ENCODE measurements at regions not wholly inside any gene's neighbourhood (a gene's known extent, or its start where the extent isn't known, plus 50 kb on each side); places are given as distances from the start of the nearest gene placed in this dataset.

DNA sequence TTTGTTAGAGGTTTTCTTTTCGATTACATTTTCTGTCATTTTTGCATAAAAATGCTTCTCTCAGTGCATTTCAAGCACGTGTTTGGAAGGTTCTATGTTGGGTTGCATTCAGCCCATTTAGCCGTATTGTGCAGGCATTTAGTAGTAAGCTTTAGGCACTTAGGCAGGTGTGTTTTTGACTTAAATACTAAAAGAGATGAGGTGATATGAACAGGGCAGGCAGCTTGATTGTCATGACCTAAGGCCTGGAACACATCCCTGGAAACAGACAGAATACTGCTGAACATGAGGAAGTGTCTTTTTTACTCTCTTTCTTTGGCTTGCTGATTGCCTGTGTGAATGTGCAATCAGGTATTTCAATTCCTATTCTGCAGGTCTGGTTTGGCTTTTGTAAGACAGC is 610.5 kb upstream of the MAN1A1 start:
- DNase-seq (ENCODE audit: low read depth, low spot score) (no peak), FAIRE-seq (no peak)
- H2AFZ ChIP-seq (ENCODE audit: control insufficient read depth, low read length) = no peak overlapping the region
- no peaks in the 10 kb centered on the region for H3K9me1 ChIP-seq (ENCODE audit: control insufficient read depth, extremely low read depth, insufficient read depth, low read length)
- no peaks in the 10 kb centered on the region for H3K27me3 ChIP-seq (ENCODE audit: control insufficient read depth, extremely low read depth, insufficient read depth, low read length)
- H3K4me1 ChIP-seq (ENCODE audit: control insufficient read depth, extremely low read depth, insufficient read depth, low read length) = no peaks in the 10 kb centered on the region
- no peaks in the 10 kb centered on the region for H3K79me2 ChIP-seq (ENCODE audit: control insufficient read depth, insufficient read depth, low read length)
- no peak for TF ChIP-seq EZH2 (IDR thresholded peaks at IDR 0.05; ENCODE audit: low read length)
- TF ChIP-seq, protein P1, sequence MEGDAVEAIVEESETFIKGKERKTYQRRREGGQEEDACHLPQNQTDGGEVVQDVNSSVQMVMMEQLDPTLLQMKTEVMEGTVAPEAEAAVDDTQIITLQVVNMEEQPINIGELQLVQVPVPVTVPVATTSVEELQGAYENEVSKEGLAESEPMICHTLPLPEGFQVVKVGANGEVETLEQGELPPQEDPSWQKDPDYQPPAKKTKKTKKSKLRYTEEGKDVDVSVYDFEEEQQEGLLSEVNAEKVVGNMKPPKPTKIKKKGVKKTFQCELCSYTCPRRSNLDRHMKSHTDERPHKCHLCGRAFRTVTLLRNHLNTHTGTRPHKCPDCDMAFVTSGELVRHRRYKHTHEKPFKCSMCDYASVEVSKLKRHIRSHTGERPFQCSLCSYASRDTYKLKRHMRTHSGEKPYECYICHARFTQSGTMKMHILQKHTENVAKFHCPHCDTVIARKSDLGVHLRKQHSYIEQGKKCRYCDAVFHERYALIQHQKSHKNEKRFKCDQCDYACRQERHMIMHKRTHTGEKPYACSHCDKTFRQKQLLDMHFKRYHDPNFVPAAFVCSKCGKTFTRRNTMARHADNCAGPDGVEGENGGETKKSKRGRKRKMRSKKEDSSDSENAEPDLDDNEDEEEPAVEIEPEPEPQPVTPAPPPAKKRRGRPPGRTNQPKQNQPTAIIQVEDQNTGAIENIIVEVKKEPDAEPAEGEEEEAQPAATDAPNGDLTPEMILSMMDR (optimal IDR thresholded peaks at IDR 0.05 in 1 of 3, IDR thresholded peaks at IDR 0.05 in 1 of 3, conservative IDR thresholded peaks at IDR 0.05 in 1 of 3; ENCODE audit: extremely low read depth in 1 of 3, insufficient read depth in 2 of 3, low read length in 3 of 3) = no peak
- no peak overlapping the region for H3K4me2 ChIP-seq (ENCODE audit: control insufficient read depth, extremely low read depth, insufficient read depth, low read depth, low read length)
- H4K20me1 ChIP-seq (ENCODE audit: control insufficient read depth, extremely low read depth, insufficient read depth, low read length) = no peaks in the 10 kb centered on the region
- H3K27ac ChIP-seq (ENCODE audit: control insufficient read depth, insufficient read depth, low read length) = no peak overlapping the region
- H3K9me3 ChIP-seq (ENCODE audit: control insufficient read depth, low read depth, low read length) = no peaks in the 10 kb centered on the region
- H3K9ac ChIP-seq (ENCODE audit: control insufficient read depth, extremely low read depth, insufficient read depth, low read length) = no peak overlapping the region
- no peak overlapping the region for H3K4me3 ChIP-seq (ENCODE audit: control insufficient read depth in 2 of 3, extremely low read depth in 1 of 3, insufficient read depth in 2 of 3, low read depth in 1 of 3, low read length in 3 of 3)
- no peaks in the 10 kb centered on the region for H3K36me3 ChIP-seq (ENCODE audit: control insufficient read depth in 2 of 2, extremely low read depth in 1 of 2, insufficient read depth in 2 of 2, low read length in 2 of 2)
- dilution Hi-C loops (cut with MboI; ENCODE audit: extremely low pct_ligation_motif_present, low sequenced_read_pairs) = no loop called here

DNA sequence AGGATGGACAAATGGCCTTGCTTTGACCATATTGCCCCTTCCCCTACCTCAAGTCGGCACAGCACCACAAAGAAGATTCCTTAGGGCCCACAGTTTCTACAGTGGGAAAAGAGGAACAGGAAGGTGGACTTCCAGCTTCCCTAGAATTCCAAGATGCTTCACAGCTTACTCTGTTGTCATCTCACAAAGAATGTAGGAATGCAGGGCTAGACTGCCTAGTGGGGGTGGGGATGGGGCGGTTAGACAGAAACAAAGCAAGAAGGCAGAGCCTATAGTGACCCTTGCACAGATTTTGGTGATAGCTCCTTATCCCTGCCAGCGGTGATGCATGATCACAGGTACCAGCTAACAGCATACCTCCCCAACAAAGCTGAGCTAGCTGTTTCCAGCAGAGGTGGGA is 607.6 kb upstream of the MAN1A1 start:
- Histone ChIP-seq H3K4me2 (ENCODE audit: control insufficient read depth, extremely low read depth, insufficient read depth, low read depth, low read length) (no peak overlapping the region), H3K4me3 (ENCODE audit: control insufficient read depth in 2 of 3, extremely low read depth in 1 of 3, insufficient read depth in 2 of 3, low read depth in 1 of 3, low read length in 3 of 3) (no peak overlapping the region), H3K27ac (ENCODE audit: control insufficient read depth, insufficient read depth, low read length) (no peak overlapping the region), H3K79me2 (ENCODE audit: control insufficient read depth, insufficient read depth, low read length) (no peaks in the 10 kb centered on the region), H3K9me1 (ENCODE audit: control insufficient read depth, extremely low read depth, insufficient read depth, low read length) (no peaks in the 10 kb centered on the region), H3K9ac (ENCODE audit: control insufficient read depth, extremely low read depth, insufficient read depth, low read length) (no peak overlapping the region), H3K4me1 (ENCODE audit: control insufficient read depth, extremely low read depth, insufficient read depth, low read length) (no peaks in the 10 kb centered on the region), H2AFZ (ENCODE audit: control insufficient read depth, low read length) (no peak overlapping the region), H3K9me3 (ENCODE audit: control insufficient read depth, low read depth, low read length) (no peaks in the 10 kb centered on the region), H4K20me1 (ENCODE audit: control insufficient read depth, extremely low read depth, insufficient read depth, low read length) (no peaks in the 10 kb centered on the region), H3K27me3 (ENCODE audit: control insufficient read depth, extremely low read depth, insufficient read depth, low read length) (no peaks in the 10 kb centered on the region), H3K36me3 (ENCODE audit: control insufficient read depth in 2 of 2, extremely low read depth in 1 of 2, insufficient read depth in 2 of 2, low read length in 2 of 2) (no peaks in the 10 kb centered on the region)
- TF ChIP-seq, protein P1 (optimal IDR thresholded peaks at IDR 0.05 in 1 of 3, IDR thresholded peaks at IDR 0.05 in 1 of 3, conservative IDR thresholded peaks at IDR 0.05 in 1 of 3; ENCODE audit: extremely low read depth in 1 of 3, insufficient read depth in 2 of 3, low read length in 3 of 3) = no peak
- no peak for TF ChIP-seq EZH2 (IDR thresholded peaks at IDR 0.05; ENCODE audit: low read length)
- dilution Hi-C loops (cut with MboI; ENCODE audit: extremely low pct_ligation_motif_present, low sequenced_read_pairs) = no loop called here
- DNase-seq (ENCODE audit: low read depth, low spot score) = no peak
- no peak for FAIRE-seq

All from keratinocyte (primary cell).